ENCODE measurements at regions not wholly inside any gene's neighbourhood (a gene's known extent, or its start where the extent isn't known, plus 50 kb on each side); places are given as distances from the start of the nearest gene placed in this dataset.
"Not testable (repeated sequence)": the region's sequence is repeated elsewhere in the genome, so short reads cannot be mapped to it uniquely, and the experiment has no call there.

- Mint-ChIP-seq H3K9me3 (no peaks in the 10 kb centered on the region), H3K27ac (no peak overlapping the region), H3K4me3 (no peak overlapping the region), H3K4me1 (peaks cover 18% of the 10 kb centered on the region), H3K36me3 (no peaks in the 10 kb centered on the region), H3K27me3 (no peaks in the 10 kb centered on the region)
- CTCF ChIA-PET = interaction anchor here (1.1 to 1.5 kb wide), 2 partner anchors 85 to 160 kb away, joined by 3 read pairs; no protein-coding TSS in a partner anchor
- DNase-seq = no peak
Measured at GRCh38 chr1:182303778-182304177, 87.8 kb downstream of the GLUL start.

- DNase-seq = no peak
- H3K27ac Mint-ChIP-seq = no peak overlapping the region
Measured at GRCh38 chr1:182301467-182302198, 90.0 kb downstream of the GLUL start.

GRCh38 chr1:182301026-182301436 is 90.6 kb downstream of the GLUL start:
- H3K27ac Mint-ChIP-seq = no peak overlapping the region
- DNase-seq = no peak
- H3K9me3 Mint-ChIP-seq = no peaks in the 10 kb centered on the region
- peaks cover 18% of the 10 kb centered on the region for H3K4me1 Mint-ChIP-seq
- CTCF ChIA-PET = interaction anchor here (0.9 to 4.5 kb wide), 7 partner anchors 41 to 216 kb away, joined by 3 to 38 read pairs (median 17); no protein-coding TSS in a partner anchor
- H3K36me3 Mint-ChIP-seq = no peaks in the 10 kb centered on the region
- H3K27me3 Mint-ChIP-seq = no peaks in the 10 kb centered on the region
- H3K4me3 Mint-ChIP-seq = no peak overlapping the region

More at GRCh38 chr1:182301467-182302198, 90.0 kb downstream of the GLUL start:
- H3K4me3 Mint-ChIP-seq = no peak overlapping the region
- H3K9me3 Mint-ChIP-seq = no peaks in the 10 kb centered on the region
- H3K36me3 Mint-ChIP-seq = no peaks in the 10 kb centered on the region
- CTCF ChIA-PET = interaction anchor here (0.9 to 4.5 kb wide), 7 partner anchors 42 to 216 kb away, joined by 3 to 38 read pairs (median 17); no protein-coding TSS in a partner anchor
- H3K4me1 Mint-ChIP-seq = peaks cover 18% of the 10 kb centered on the region
- no peaks in the 10 kb centered on the region for H3K27me3 Mint-ChIP-seq

- no peaks in the 10 kb centered on the region for H3K36me3 Mint-ChIP-seq
- no peak overlapping the region for H3K27ac Mint-ChIP-seq
- H3K9me3 Mint-ChIP-seq = no peaks in the 10 kb centered on the region
- DNase-seq = peak; percentile 34
- peaks cover 18% of the 10 kb centered on the region for H3K4me1 Mint-ChIP-seq
- CTCF ChIA-PET = interaction anchor here (0.6 to 4.5 kb wide), 8 partner anchors 51 to 263 kb away, joined by 3 to 38 read pairs (median 14); no protein-coding TSS in a partner anchor
- H3K4me3 Mint-ChIP-seq = no peak overlapping the region
- no peaks in the 10 kb centered on the region for H3K27me3 Mint-ChIP-seq
Measured at GRCh38 chr1:182299728-182300616, 91.6 kb downstream of the GLUL start.

GRCh38 chr1:182299054-182299727 is 92.4 kb downstream of the GLUL start:
- CTCF ChIA-PET = interaction anchor here (0.6 to 4.5 kb wide), 6 partner anchors 50 to 218 kb away, joined by 3 to 38 read pairs (median 16); no protein-coding TSS in a partner anchor
- not testable (repeated sequence) for H3K27me3 Mint-ChIP-seq, DNase-seq, H3K36me3 Mint-ChIP-seq, H3K4me3 Mint-ChIP-seq, H3K9me3 Mint-ChIP-seq, H3K27ac Mint-ChIP-seq
- H3K4me1 Mint-ChIP-seq = peaks cover 18% of the 10 kb centered on the region

- Mint-ChIP-seq H3K4me1 (peaks cover 18% of the 10 kb centered on the region), H3K27me3 (no peaks in the 10 kb centered on the region), H3K4me3 (no peak overlapping the region), H3K36me3 (no peaks in the 10 kb centered on the region), H3K27ac (no peak overlapping the region), H3K9me3 (no peaks in the 10 kb centered on the region)
- CTCF ChIA-PET = no interaction called here
- DNase-seq = no peak
Measured at GRCh38 chr1:182297335-182297734, 94.3 kb downstream of the GLUL start.

- peaks cover 9% of the 10 kb centered on the region for H3K4me1 Mint-ChIP-seq
- H3K4me3 Mint-ChIP-seq = no peak overlapping the region
- H3K9me3 Mint-ChIP-seq = no peaks in the 10 kb centered on the region
- H3K27ac Mint-ChIP-seq = no peak overlapping the region
- H3K36me3 Mint-ChIP-seq = no peaks in the 10 kb centered on the region
- no peaks in the 10 kb centered on the region for H3K27me3 Mint-ChIP-seq
- DNase-seq = no peak
- CTCF ChIA-PET = no interaction called here
Measured at GRCh38 chr1:182295697-182296096, 95.9 kb downstream of the GLUL start.

- no peaks in the 10 kb centered on the region for H3K36me3 Mint-ChIP-seq
- CTCF ChIA-PET = no interaction called here
- H3K27me3 Mint-ChIP-seq = no peaks in the 10 kb centered on the region
- no peak overlapping the region for H3K27ac Mint-ChIP-seq
- no peaks in the 10 kb centered on the region for H3K4me1 Mint-ChIP-seq
- H3K4me3 Mint-ChIP-seq = no peak overlapping the region
- no peaks in the 10 kb centered on the region for H3K9me3 Mint-ChIP-seq
- DNase-seq = no peak
Measured at GRCh38 chr1:182293119-182293589, 98.4 kb downstream of the GLUL start.

GRCh38 chr1:182292193-182292741 is 99.3 kb downstream of the GLUL start:
- no peak overlapping the region for H3K4me3 Mint-ChIP-seq
- no peaks in the 10 kb centered on the region for H3K9me3 Mint-ChIP-seq
- CTCF ChIA-PET = no interaction called here
- H3K27ac Mint-ChIP-seq = no peak overlapping the region
- no peaks in the 10 kb centered on the region for H3K4me1 Mint-ChIP-seq
- no peaks in the 10 kb centered on the region for H3K36me3 Mint-ChIP-seq
- no peaks in the 10 kb centered on the region for H3K27me3 Mint-ChIP-seq
- no peak for DNase-seq

- no peak overlapping the region for H3K4me3 Mint-ChIP-seq
- no peak for DNase-seq
- H3K9me3 Mint-ChIP-seq = no peaks in the 10 kb centered on the region
- H3K36me3 Mint-ChIP-seq = no peaks in the 10 kb centered on the region
- H3K27me3 Mint-ChIP-seq = no peaks in the 10 kb centered on the region
- no peak overlapping the region for H3K27ac Mint-ChIP-seq
- no peaks in the 10 kb centered on the region for H3K4me1 Mint-ChIP-seq
- CTCF ChIA-PET = no interaction called here
Measured at GRCh38 chr1:182291584-182292192, 99.9 kb downstream of the GLUL start.

- CTCF ChIA-PET = interaction anchor here (0.5 kb wide), 1 partner anchor 98 kb away, joined by 3 read pairs; no protein-coding TSS in a partner anchor
- H3K27me3 Mint-ChIP-seq = no peaks in the 10 kb centered on the region
Measured at GRCh38 chr1:182288749-182289604, 102.6 kb downstream of the GLUL start.

GRCh38 chr1:182286761-182287160 is 104.8 kb downstream of the GLUL start:
- no peaks in the 10 kb centered on the region for H3K9me3 Mint-ChIP-seq
- H3K36me3 Mint-ChIP-seq = no peaks in the 10 kb centered on the region
- no peaks in the 10 kb centered on the region for H3K27me3 Mint-ChIP-seq
- H3K27ac Mint-ChIP-seq = no peak overlapping the region
- CTCF ChIA-PET = no interaction called here
- DNase-seq = no peak
- H3K4me3 Mint-ChIP-seq = no peak overlapping the region
- no peaks in the 10 kb centered on the region for H3K4me1 Mint-ChIP-seq

More at GRCh38 chr1:182288749-182289604, 102.6 kb downstream of the GLUL start:
- Mint-ChIP-seq H3K9me3 (no peaks in the 10 kb centered on the region), H3K27ac (no peak overlapping the region), H3K4me3 (no peak overlapping the region), H3K36me3 (no peaks in the 10 kb centered on the region), H3K4me1 (no peaks in the 10 kb centered on the region)
- no peak for DNase-seq

All from activated naive CD4-positive, alpha-beta T cell treated with anti-CD3 and anti-CD28 coated beads, Interleukin-2, amount 10 ng/mL, durations not matched to agents 7 days and 5 days (primary cell).